CD4-positive, CD25-positive, alpha-beta regulatory T cell (primary cell): ENCODE measurements at regions not wholly inside any gene's neighbourhood (a gene's known extent, or its start where the extent isn't known, plus 50 kb on each side); places are given as distances from the start of the nearest gene placed in this dataset.
"Not testable (repeated sequence)": the region's sequence is repeated elsewhere in the genome, so short reads cannot be mapped to it uniquely, and the experiment has no call there.

ENCODE experiments used
- ATAC-seq, 2 donors: fragments of 150-1000 bp; cut with Tn5 transposase; one replicate each; pipeline ENCODE4 v1.10.0; 2021; ENCODE audit warnings: low read depth in 2 of 2, moderate number of reproducible peaks in 2 of 2, moderate library complexity in 1 of 2
- DNase-seq, 3 donors: peaks; one replicate each; pipeline versions ENCODE4 v3.0.0 to v3.0.0-alpha.2; 2012 to 2022; ENCODE audit warnings: mixed read lengths in 1 of 3
- H3K27ac ChIP-seq: one replicate; pipeline ENCODE4 v1.7.0; 2013; ENCODE audit warnings: mild to moderate bottlenecking, low read length; ENCODE audit not compliant: insufficient read depth, poor library complexity, severe bottlenecking
- H3K27me3 ChIP-seq: one replicate; pipeline ENCODE4 v1.7.0; 2013; ENCODE audit warnings: low read length; ENCODE audit not compliant: control insufficient read depth, insufficient read depth
- H3K36me3 ChIP-seq: one replicate; pipeline ENCODE4 v1.7.0; 2013; ENCODE audit warnings: mild to moderate bottlenecking, low read length, moderate library complexity; ENCODE audit not compliant: control insufficient read depth, insufficient read depth
- H3K4me1 ChIP-seq: 2 replicates; pipeline ENCODE4 v1.7.0; 2013; ENCODE audit warnings: mild to moderate bottlenecking, low read length; ENCODE audit not compliant: insufficient read depth, control insufficient read depth, poor library complexity, severe bottlenecking
- H3K4me3 ChIP-seq: one replicate; pipeline ENCODE4 v1.7.0; 2013; ENCODE audit warnings: low read depth, mild to moderate bottlenecking, low read length, moderate library complexity
- H3K9me3 ChIP-seq, 2 experiments: 1 replicate in 1 of 2; 2 replicates in 1 of 2; pipeline ENCODE4 v1.7.0; 2013; ENCODE audit warnings: low read length in 2 of 2, mild to moderate bottlenecking in 1 of 2, moderate library complexity in 1 of 2; ENCODE audit not compliant: control insufficient read depth in 2 of 2
- H3K27ac Mint-ChIP-seq, 3 donors: one replicate each; pipeline ENCODE4 v1.8.0; 2020 to 2022; ENCODE audit warnings: mild to moderate bottlenecking in 3 of 3, mixed read lengths in 3 of 3, moderate library complexity in 2 of 3
- H3K27me3 Mint-ChIP-seq: one replicate; pipeline ENCODE4 v1.8.0; 2022; ENCODE audit warnings: mild to moderate bottlenecking, mixed read lengths
- H3K36me3 Mint-ChIP-seq: one replicate; pipeline ENCODE4 v1.8.0; 2020; ENCODE audit warnings: mixed read lengths
- H3K4me1 Mint-ChIP-seq, 4 donors: one replicate each; pipeline ENCODE4 v1.8.0; 2020 to 2022; ENCODE audit warnings: mixed read lengths in 4 of 4, mild to moderate bottlenecking in 1 of 4
- H3K4me3 Mint-ChIP-seq, 4 donors: one replicate each; pipeline ENCODE4 v1.8.0; 2020 to 2022; ENCODE audit warnings: mild to moderate bottlenecking in 4 of 4, mixed read lengths in 4 of 4, moderate library complexity in 3 of 4
- H3K9me3 Mint-ChIP-seq, 7 donors: one replicate each; pipeline ENCODE4 v1.8.0; 2020 to 2022; ENCODE audit warnings: mixed read lengths in 7 of 7, mild to moderate bottlenecking in 3 of 7, moderate library complexity in 2 of 7

DNA sequence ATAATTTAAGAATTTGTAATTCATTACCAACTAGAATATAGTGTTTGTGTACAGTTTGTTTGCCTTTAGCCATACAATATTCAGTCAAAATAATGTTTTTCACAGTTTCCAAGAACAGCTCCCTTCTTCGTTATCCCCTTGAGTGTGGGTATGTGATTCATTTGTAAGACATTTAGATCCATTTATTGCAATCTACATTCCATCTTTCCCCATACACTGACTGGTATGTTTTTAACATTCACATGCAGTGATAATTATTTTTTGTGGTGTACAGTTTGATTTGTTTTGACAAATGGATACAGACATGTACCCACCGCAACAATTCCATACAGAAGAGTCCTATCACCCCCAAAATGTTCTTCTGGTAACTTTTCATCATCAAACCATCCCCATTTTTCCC is 589.1 kb upstream of the ADAMTS5 start:
- H3K27me3 Mint-ChIP-seq, result no peaks in the 10 kb centered on the region
- no peaks in the 10 kb centered on the region for H3K36me3 Mint-ChIP-seq
- Histone ChIP-seq H3K9me3 (no peaks in the 10 kb centered on the region), H3K27ac (no peak overlapping the region), H3K4me3 (no peak overlapping the region), H3K36me3 (no peaks in the 10 kb centered on the region), H3K4me1 (no peaks in the 10 kb centered on the region), H3K27me3 (no peaks in the 10 kb centered on the region)
- ATAC-seq (no peak), DNase-seq (no peak)
- no peaks in the 10 kb centered on the region for H3K4me1 Mint-ChIP-seq
- H3K27ac Mint-ChIP-seq, result peak overlapping the region in 1 of 3 donors; percentile 33
- H3K9me3 Mint-ChIP-seq, result peaks cover 4 to 13% (median 11%) of the 10 kb centered on the region in 7 donors
- H3K4me3 Mint-ChIP-seq, result no peak overlapping the region

DNA sequence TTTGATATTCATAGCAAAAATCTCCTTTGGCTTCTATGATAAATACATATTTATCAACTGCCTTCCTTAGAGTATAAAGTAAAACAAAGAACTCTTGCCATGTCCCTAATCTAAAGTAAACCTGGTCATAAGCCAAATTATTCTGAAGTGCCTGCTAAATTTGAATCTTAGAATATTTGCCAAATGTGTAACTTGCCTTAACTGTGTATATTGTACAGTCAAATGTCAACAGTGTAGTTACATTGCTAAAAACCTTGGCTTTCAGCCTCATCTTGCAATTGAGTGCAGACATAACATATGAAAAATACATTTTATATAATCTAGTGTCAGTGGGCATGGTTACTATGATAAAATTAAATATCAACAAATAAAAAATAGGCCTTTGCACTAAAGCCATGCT is 583.4 kb upstream of the ADAMTS5 start:
- no peaks in the 10 kb centered on the region for H3K4me1 Mint-ChIP-seq
- DNase-seq (no peak), ATAC-seq (no peak)
- Histone ChIP-seq H3K4me3 (no peak overlapping the region), H3K27ac (no peak overlapping the region), H3K36me3 (no peaks in the 10 kb centered on the region), H3K9me3 (peaks cover 0 to 2% of the 10 kb centered on the region in 2 experiments), H3K4me1 (no peaks in the 10 kb centered on the region), H3K27me3 (no peaks in the 10 kb centered on the region)
- no peaks in the 10 kb centered on the region for H3K27me3 Mint-ChIP-seq
- no peaks in the 10 kb centered on the region for H3K36me3 Mint-ChIP-seq
- no peak overlapping the region for H3K4me3 Mint-ChIP-seq
- no peak overlapping the region for H3K27ac Mint-ChIP-seq
- H3K9me3 Mint-ChIP-seq, result peaks cover 3 to 24% (median 9%) of the 10 kb centered on the region in 7 donors

DNA sequence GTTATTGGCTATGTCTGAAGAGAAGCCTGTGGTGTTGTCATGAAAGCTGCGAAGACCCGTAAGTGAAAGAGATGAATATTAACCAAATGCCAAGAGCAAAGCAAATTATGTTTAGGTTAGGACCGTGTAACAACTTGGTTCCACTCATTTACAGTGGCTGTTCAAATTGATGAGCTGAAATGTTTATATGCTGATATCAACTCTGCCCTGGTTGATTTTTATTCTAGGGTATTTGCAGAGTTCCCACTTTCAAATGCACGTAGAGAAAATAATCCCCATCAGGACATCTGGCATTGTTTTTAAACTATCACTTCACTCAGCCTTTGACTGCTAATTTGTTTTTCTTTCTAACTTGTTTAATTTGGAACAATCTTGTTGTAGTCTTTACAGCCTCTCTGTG is 581.6 kb upstream of the ADAMTS5 start:
- no peaks in the 10 kb centered on the region for H3K36me3 Mint-ChIP-seq
- no peak for DNase-seq

DNA sequence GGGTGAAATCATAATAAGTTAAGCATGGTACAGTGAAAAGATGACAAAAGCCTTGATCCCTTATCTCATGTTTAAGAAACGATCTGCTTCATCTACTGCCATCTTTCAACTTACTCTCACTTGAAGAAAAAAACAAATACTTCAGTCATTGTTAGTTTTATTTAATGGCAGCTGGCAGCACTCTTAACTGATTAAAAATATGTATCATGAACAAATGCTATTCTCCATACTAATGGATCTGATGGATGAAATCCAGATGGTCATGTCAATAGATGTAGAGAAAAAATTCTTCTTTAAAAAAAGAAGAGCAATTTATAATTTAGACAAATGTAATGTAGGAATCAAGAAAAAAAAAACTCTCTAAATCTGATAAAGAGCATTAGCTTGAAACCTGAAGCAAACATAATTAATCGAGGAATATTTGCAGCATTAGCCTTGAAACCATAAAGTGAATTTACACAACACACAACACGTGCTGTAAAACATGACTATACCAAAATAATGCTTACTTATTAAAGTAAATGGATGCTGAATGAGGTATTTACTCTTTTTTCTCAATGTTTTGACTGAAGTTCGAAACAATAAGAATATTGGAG is 579.0 kb upstream of the ADAMTS5 start:
- Histone ChIP-seq H3K4me1 (no peaks in the 10 kb centered on the region), H3K27ac (no peak overlapping the region), H3K36me3 (no peaks in the 10 kb centered on the region), H3K27me3 (no peaks in the 10 kb centered on the region), H3K9me3 (peaks cover 0 to 2% of the 10 kb centered on the region in 2 experiments), H3K4me3 (no peak overlapping the region)
- H3K4me3 Mint-ChIP-seq, result no peak overlapping the region
- peaks cover 0 to 11% (median 7%) of the 10 kb centered on the region in 7 donors for H3K9me3 Mint-ChIP-seq
- no peak overlapping the region for H3K27ac Mint-ChIP-seq
- no peak for DNase-seq
- H3K4me1 Mint-ChIP-seq, result no peaks in the 10 kb centered on the region
- no peaks in the 10 kb centered on the region for H3K27me3 Mint-ChIP-seq
- ATAC-seq, result no peak
- no peaks in the 10 kb centered on the region for H3K36me3 Mint-ChIP-seq

More for the DNA sequence above, 581.6 kb upstream of the ADAMTS5 start:
- Mint-ChIP-seq H3K4me3 (no peak overlapping the region), H3K4me1 (no peaks in the 10 kb centered on the region), H3K27ac (no peak overlapping the region), H3K27me3 (no peaks in the 10 kb centered on the region), H3K9me3 (peaks cover 0 to 24% (median 6%) of the 10 kb centered on the region in 7 donors)
- no peaks in the 10 kb centered on the region for H3K36me3 ChIP-seq
- H3K27me3 ChIP-seq, result no peaks in the 10 kb centered on the region
- no peak overlapping the region for H3K4me3 ChIP-seq
- H3K4me1 ChIP-seq, result no peaks in the 10 kb centered on the region
- peaks cover 0 to 2% of the 10 kb centered on the region in 2 experiments for H3K9me3 ChIP-seq
- ATAC-seq, result no peak
- H3K27ac ChIP-seq, result no peak overlapping the region

DNA sequence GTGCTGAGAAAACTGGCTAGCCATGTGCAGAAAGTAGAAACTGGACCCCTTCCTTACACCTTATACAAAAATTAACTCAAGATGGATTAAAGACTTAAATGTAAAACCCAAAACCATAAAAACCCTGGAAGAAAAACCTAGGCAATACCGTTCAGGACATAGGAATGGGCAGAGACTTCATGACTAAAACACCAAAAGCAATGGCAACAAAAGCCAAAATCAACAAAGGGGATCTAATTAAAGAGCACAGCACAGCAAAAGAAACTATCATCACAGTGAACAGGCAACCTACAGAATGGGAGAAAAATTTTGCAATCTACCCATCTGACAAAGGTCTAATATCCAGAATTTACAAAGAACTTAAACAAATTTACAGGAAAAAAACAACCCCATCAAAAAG is 575.2 kb upstream of the ADAMTS5 start:
- H3K27me3 ChIP-seq, H3K4me1 Mint-ChIP-seq, H3K27ac Mint-ChIP-seq, H3K4me3 ChIP-seq, H3K27ac ChIP-seq, H3K27me3 Mint-ChIP-seq, H3K36me3 Mint-ChIP-seq, H3K36me3 ChIP-seq, ATAC-seq, H3K4me3 Mint-ChIP-seq, DNase-seq, H3K4me1 ChIP-seq, H3K9me3 ChIP-seq: not testable (repeated sequence)
- peaks cover 5 to 18% (median 7%) of the 10 kb centered on the region in 7 donors for H3K9me3 Mint-ChIP-seq

DNA sequence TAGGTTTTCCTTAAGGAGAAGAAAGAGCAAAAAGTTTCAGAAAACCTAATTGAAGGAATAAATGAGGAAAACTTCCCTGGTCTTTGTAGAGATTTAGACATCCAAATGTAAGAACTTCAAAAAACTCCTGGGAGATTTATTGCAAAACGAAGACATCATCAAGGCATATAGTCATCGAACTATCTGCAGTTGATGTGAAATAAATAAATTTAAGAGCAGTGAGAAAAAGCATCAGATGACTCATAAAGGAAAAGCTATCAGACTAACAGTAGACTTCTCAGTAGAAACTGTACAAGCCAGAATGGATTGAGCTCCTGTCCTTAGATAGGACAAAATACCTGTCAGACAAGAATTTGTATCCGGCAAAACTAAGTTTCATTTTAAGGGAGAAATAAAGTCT is 569.4 kb upstream of the ADAMTS5 start:
- H3K36me3 Mint-ChIP-seq, result no peaks in the 10 kb centered on the region

DNA sequence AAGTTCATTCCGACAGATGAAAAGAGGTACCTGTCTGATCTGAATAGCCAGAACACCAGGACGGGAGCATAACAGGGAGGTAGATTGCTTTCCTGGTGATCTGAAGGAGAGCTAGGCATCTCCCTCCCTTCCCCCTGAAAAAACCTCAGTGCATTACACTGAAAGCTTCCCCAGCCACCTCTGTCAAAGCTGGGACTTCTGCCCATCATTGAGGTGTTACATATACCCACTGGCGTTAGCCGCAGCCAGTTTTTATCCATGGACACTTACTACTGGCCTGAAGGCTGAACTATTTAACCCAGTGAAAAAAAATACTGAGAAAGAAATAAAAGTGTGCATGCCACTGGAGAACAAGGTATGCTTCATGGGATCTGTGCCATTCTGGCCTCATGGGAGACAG is 568.3 kb upstream of the ADAMTS5 start:
- H3K27me3 Mint-ChIP-seq, result no peaks in the 10 kb centered on the region
- H3K9me3 ChIP-seq, result peaks cover 0 to 3% of the 10 kb centered on the region in 2 experiments
- H3K4me3 ChIP-seq, result no peak overlapping the region
- no peak for DNase-seq
- no peaks in the 10 kb centered on the region for H3K36me3 ChIP-seq
- H3K4me1 ChIP-seq, result no peaks in the 10 kb centered on the region
- H3K27ac ChIP-seq, result no peak overlapping the region
- ATAC-seq, result no peak
- no peaks in the 10 kb centered on the region for H3K36me3 Mint-ChIP-seq
- peaks cover 4 to 16% (median 8%) of the 10 kb centered on the region in 7 donors for H3K9me3 Mint-ChIP-seq
- H3K27me3 ChIP-seq, result no peaks in the 10 kb centered on the region
- H3K27ac Mint-ChIP-seq, result no peak overlapping the region
- no peak overlapping the region for H3K4me3 Mint-ChIP-seq
- H3K4me1 Mint-ChIP-seq, result no peaks in the 10 kb centered on the region

More for the DNA sequence above, 569.4 kb upstream of the ADAMTS5 start:
- ATAC-seq (no peak), DNase-seq (no peak)
- no peak overlapping the region for H3K27ac ChIP-seq
- no peaks in the 10 kb centered on the region for H3K36me3 ChIP-seq
- peaks cover 4 to 16% (median 8%) of the 10 kb centered on the region in 7 donors for H3K9me3 Mint-ChIP-seq
- no peaks in the 10 kb centered on the region for H3K4me1 Mint-ChIP-seq
- H3K4me1 ChIP-seq, result no peaks in the 10 kb centered on the region
- H3K4me3 Mint-ChIP-seq, result no peak overlapping the region
- no peaks in the 10 kb centered on the region for H3K27me3 Mint-ChIP-seq
- H3K27ac Mint-ChIP-seq, result no peak overlapping the region
- H3K4me3 ChIP-seq, result no peak overlapping the region
- peaks cover 0 to 3% of the 10 kb centered on the region in 2 experiments for H3K9me3 ChIP-seq
- H3K27me3 ChIP-seq, result no peaks in the 10 kb centered on the region

DNA sequence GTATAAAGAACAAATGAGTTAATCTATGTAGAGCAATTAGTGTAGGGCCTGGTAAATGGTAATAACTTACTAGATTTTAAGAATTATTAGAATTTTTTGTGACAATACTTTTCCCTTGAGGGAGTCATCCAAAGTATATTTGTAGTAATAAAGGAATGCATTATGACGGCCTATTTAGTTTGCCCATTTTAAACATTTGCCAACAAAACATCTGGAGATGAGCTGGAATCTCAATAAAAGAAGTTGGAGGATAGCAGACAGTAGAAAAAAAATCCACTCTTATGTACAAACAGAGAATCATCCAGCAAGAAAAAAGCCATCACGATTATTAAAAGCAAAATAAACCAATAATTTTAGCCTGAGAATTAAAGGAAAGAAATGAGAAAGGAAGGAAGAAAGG is 567.3 kb upstream of the ADAMTS5 start:
- peaks cover 0 to 3% of the 10 kb centered on the region in 2 experiments for H3K9me3 ChIP-seq
- no peaks in the 10 kb centered on the region for H3K4me1 Mint-ChIP-seq
- no peak overlapping the region for H3K27ac Mint-ChIP-seq
- H3K36me3 Mint-ChIP-seq, result no peaks in the 10 kb centered on the region
- no peaks in the 10 kb centered on the region for H3K4me1 ChIP-seq
- ATAC-seq, result no peak
- no peak overlapping the region for H3K4me3 Mint-ChIP-seq
- no peaks in the 10 kb centered on the region for H3K27me3 Mint-ChIP-seq
- no peaks in the 10 kb centered on the region for H3K27me3 ChIP-seq
- DNase-seq, result no peak
- H3K27ac ChIP-seq, result no peak overlapping the region
- H3K4me3 ChIP-seq, result no peak overlapping the region
- no peaks in the 10 kb centered on the region for H3K36me3 ChIP-seq
- peaks cover 1 to 16% (median 8%) of the 10 kb centered on the region in 7 donors for H3K9me3 Mint-ChIP-seq
